WTC11 (cell line): ENCODE measurements at regions not wholly inside any gene's neighbourhood (a gene's known extent, or its start where the extent isn't known, plus 50 kb on each side); places are given as distances from the start of the nearest gene placed in this dataset.

ENCODE experiments used
- CREB1 ChIP-seq: sonication (generic); formaldehyde crosslinking; IDR thresholded peaks from 2 replicates; pipeline ENCODE4 v1.8.0; 2023; ENCODE audit warnings: mild to moderate bottlenecking, missing genetic modification reagents
- GABPB1 ChIP-seq: sonication (generic); formaldehyde crosslinking; IDR thresholded peaks from 2 replicates; pipeline ENCODE4 v1.8.1; 2023; ENCODE audit warnings: mild to moderate bottlenecking, missing genetic modification reagents
- TP53 ChIP-seq: sonication (generic); formaldehyde crosslinking; IDR thresholded peaks from 2 replicates; pipeline ENCODE4 v1.8.1; 2023; ENCODE audit warnings: mild to moderate bottlenecking, missing genetic modification reagents
- ZNF219 ChIP-seq: sonication (generic); formaldehyde crosslinking; IDR thresholded peaks from 2 replicates; pipeline ENCODE4 v1.8.0; 2023; ENCODE audit warnings: missing genetic modification reagents, mild to moderate bottlenecking, borderline replicate concordance
- ZNF423 ChIP-seq: fragments of 250-450 bp; sonication (Bioruptor Pico); IDR thresholded peaks from 2 replicates; pipeline ENCODE4 v2.1.2; 2022; ENCODE audit warnings: mild to moderate bottlenecking, moderate library complexity
- TF ChIP-seq, protein P1 (sequence below): fragments of 200-600 bp; IDR thresholded peaks from 2 replicates; pipeline ENCODE4 v1.8.0; 2022; ENCODE audit warnings: antibody characterized with exemption
- TF ChIP-seq, protein P2 (sequence below): sonication (generic); formaldehyde crosslinking; IDR thresholded peaks from 2 replicates; pipeline ENCODE4 v1.8.1; 2022; ENCODE audit warnings: mild to moderate bottlenecking, moderate library complexity, missing genetic modification reagents

DNA sequence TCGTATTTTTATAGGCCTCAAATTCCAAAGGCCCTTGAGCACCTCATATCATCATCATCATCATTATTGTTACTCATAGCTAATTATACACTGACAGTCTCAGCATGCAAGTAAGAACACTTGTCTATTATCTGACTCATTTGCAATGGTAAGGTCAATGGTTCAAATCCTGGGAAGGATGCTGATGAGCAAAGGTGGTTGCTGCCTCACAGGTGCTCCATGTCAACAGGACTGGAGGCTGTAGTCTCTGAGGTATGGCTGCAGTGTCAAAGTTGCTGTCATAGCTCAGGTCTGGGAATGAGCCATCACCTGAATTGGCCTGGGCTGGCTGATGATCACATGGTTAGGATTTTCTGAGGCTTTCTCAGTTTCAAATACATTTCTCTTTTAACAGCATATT, 379.3 kb downstream of the BCL11A start:
- TF ChIP-seq ZNF219 (CRISPR knock-in tag) (no peak), ZNF423 (CRISPR knock-in tag) (no peak), TP53 (CRISPR knock-in tag) (no peak), GABPB1 (CRISPR knock-in tag) (no peak), CREB1 (CRISPR knock-in tag) (no peak)
- TF ChIP-seq, protein P1, sequence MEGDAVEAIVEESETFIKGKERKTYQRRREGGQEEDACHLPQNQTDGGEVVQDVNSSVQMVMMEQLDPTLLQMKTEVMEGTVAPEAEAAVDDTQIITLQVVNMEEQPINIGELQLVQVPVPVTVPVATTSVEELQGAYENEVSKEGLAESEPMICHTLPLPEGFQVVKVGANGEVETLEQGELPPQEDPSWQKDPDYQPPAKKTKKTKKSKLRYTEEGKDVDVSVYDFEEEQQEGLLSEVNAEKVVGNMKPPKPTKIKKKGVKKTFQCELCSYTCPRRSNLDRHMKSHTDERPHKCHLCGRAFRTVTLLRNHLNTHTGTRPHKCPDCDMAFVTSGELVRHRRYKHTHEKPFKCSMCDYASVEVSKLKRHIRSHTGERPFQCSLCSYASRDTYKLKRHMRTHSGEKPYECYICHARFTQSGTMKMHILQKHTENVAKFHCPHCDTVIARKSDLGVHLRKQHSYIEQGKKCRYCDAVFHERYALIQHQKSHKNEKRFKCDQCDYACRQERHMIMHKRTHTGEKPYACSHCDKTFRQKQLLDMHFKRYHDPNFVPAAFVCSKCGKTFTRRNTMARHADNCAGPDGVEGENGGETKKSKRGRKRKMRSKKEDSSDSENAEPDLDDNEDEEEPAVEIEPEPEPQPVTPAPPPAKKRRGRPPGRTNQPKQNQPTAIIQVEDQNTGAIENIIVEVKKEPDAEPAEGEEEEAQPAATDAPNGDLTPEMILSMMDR = no peak
- TF ChIP-seq, protein P2, sequence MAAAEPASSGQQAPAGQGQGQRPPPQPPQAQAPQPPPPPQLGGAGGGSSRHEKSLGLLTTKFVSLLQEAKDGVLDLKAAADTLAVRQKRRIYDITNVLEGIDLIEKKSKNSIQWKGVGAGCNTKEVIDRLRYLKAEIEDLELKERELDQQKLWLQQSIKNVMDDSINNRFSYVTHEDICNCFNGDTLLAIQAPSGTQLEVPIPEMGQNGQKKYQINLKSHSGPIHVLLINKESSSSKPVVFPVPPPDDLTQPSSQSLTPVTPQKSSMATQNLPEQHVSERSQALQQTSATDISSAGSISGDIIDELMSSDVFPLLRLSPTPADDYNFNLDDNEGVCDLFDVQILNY (CRISPR knock-in tag) = no peak
